Panc1 (cell line): ENCODE measurements at regions not wholly inside any gene's neighbourhood (a gene's known extent, or its start where the extent isn't known, plus 50 kb on each side); places are given as distances from the start of the nearest gene placed in this dataset.

ENCODE experiments used
- ATAC-seq: fragments of 200-7000 bp; cut with Tn5 transposase; 2 replicates; pipeline ENCODE4 v1.9.1; 2020; ENCODE audit warnings: mild to moderate bottlenecking, moderate library complexity
- BruUV-seq: library from RNA; stranded (reverse); fragments of 400-500 nt; replicated peaks from 2 replicates; lab custom pipeline; 2021; lab: Mats Ljungman, UMichigan
- CTCF ChIA-PET: fragments of 300-600 bp; sonication (Branson Sonifier 250); formaldehyde crosslinking; loops from one replicate; lab custom pipeline; 2022; ENCODE audit warnings: antibody characterized with exemption; lab: Charles Lee
- POLR2A ChIA-PET: fragments of 300-600 bp; sonication (Branson Sonifier 250); formaldehyde crosslinking; loops from one replicate; lab custom pipeline; 2022; ENCODE audit warnings: antibody characterized with exemption; lab: Charles Lee
- DNase-seq: peaks from one replicate; pipeline ENCODE4 v3.0.0-alpha.2; 2010; ENCODE audit warnings: low read depth, low spot score
- H3K27ac ChIP-seq: 2 replicates; pipeline ENCODE4 v1.5.1; 2011; ENCODE audit warnings: mild to moderate bottlenecking, low read length, inconsistent platforms
- H3K27me3 ChIP-seq: fragments of 200-500 bp; sonication (Bioruptor generic); 2 replicates; pipeline ENCODE4 v1.6.0; 2014; ENCODE audit warnings: low read length, inconsistent platforms; ENCODE audit not compliant: control insufficient read depth, insufficient read depth
- H3K36me3 ChIP-seq: fragments of 200-500 bp; sonication (Bioruptor generic); 2 replicates; pipeline ENCODE4 v1.5.1; 2014; ENCODE audit warnings: inconsistent platforms, mild to moderate bottlenecking, low read length, moderate library complexity; ENCODE audit not compliant: control insufficient read depth, insufficient read depth
- H3K4me1 ChIP-seq: 2 replicates; pipeline ENCODE4 v1.5.1; 2011; ENCODE audit warnings: inconsistent platforms, mild to moderate bottlenecking, low read length, moderate library complexity; ENCODE audit not compliant: control insufficient read depth, insufficient read depth
- H3K4me3 ChIP-seq, 2 experiments: 2 replicates each; pipeline ENCODE4 v1.5.1; 2011 to 2012; ENCODE audit warnings: low read depth in 2 of 2, low read length in 2 of 2, mild to moderate bottlenecking in 2 of 2, inconsistent platforms in 1 of 2, moderate library complexity in 1 of 2
- H3K9me3 ChIP-seq: fragments of 200-500 bp; sonication (Bioruptor generic); 2 replicates; pipeline ENCODE4 v1.5.1; 2014; ENCODE audit warnings: low read depth, mild to moderate bottlenecking, inconsistent platforms, low read length, moderate library complexity; ENCODE audit not compliant: control insufficient read depth, insufficient read depth
- CTCF ChIP-seq: fragments of 450-650 bp; IDR thresholded peaks from 2 replicates; pipeline ENCODE4 v1.5.1; 2017; ENCODE audit warnings: mild to moderate bottlenecking
- POLR2AphosphoS5 ChIP-seq: IDR thresholded peaks from 2 replicates; pipeline ENCODE4 v1.6.1; 2012; ENCODE audit warnings: mild to moderate bottlenecking, low read depth, low read length, moderate library complexity
- REST ChIP-seq, 2 experiments: IDR thresholded peaks; 2 replicates each; pipeline ENCODE4 v1.6.1; 2011 to 2012; ENCODE audit warnings: low read depth in 2 of 2, control low read depth in 1 of 2, low read length in 1 of 2, mild to moderate bottlenecking in 1 of 2, moderate library complexity in 1 of 2; ENCODE audit not compliant: insufficient read depth in 1 of 2
- SIN3A ChIP-seq: IDR thresholded peaks from 2 replicates; pipeline ENCODE4 v1.6.1; 2012; ENCODE audit warnings: low read depth, mild to moderate bottlenecking, low read length, moderate library complexity, borderline replicate concordance; ENCODE audit not compliant: insufficient read depth
- TCF7L2 ChIP-seq: IDR thresholded peaks from 2 replicates; pipeline ENCODE4 v1.6.1; 2011; ENCODE audit warnings: mild to moderate bottlenecking, low read depth, low read length, inconsistent platforms
- in situ Hi-C: cut with HindIII; loops from 2 replicates; pipeline ENCODE4 v1.10.0; 2016; ENCODE audit warnings: low sequenced_read_pairs, low pct_unique_long_range_greater_than_20kb
- intact Hi-C: fragments of 100-400 bp; cut with micrococcal nuclease; formaldehyde crosslinking; loops from one replicate; pipeline ENCODE4 v1.10.0; 2022; ENCODE audit not compliant: unreplicated experiment

- Histone ChIP-seq H3K4me3 (no peak overlapping the region), H3K4me1 (no peaks in the 10 kb centered on the region), H3K27ac (no peak overlapping the region), H3K9me3 (no peaks in the 10 kb centered on the region), H3K27me3 (no peaks in the 10 kb centered on the region), H3K36me3 (no peaks in the 10 kb centered on the region)
- ATAC-seq, result no peak
- no TSS peak for BruUV-seq
- TF ChIP-seq CTCF, result no peak
- TF ChIP-seq POLR2AphosphoS5, result no peak
- TF ChIP-seq TCF7L2, result no peak
- no peak for TF ChIP-seq SIN3A
- no peak for TF ChIP-seq REST (IDR thresholded peaks at IDR 0.05; ENCODE audit: insufficient read depth in 1 of 2, low read depth in 2 of 2, low read length in 1 of 2)
- no peak for DNase-seq
- intact Hi-C loops, result no loop called here
- POLR2A ChIA-PET, result no interaction called here
- CTCF ChIA-PET, result no interaction called here
- in situ Hi-C loops, result no loop called here
Observed at GRCh38 chr1:58108783-58109182, 437.7 kb downstream of the OMA1 start.

- ChIA-PET CTCF (no interaction called here), POLR2A (no interaction called here)
- H3K27me3 ChIP-seq, result no peaks in the 10 kb centered on the region
- TF ChIP-seq TCF7L2, result no peak
- no peak for TF ChIP-seq SIN3A
- TF ChIP-seq REST (IDR thresholded peaks at IDR 0.05; ENCODE audit: insufficient read depth in 1 of 2, low read depth in 2 of 2, low read length in 1 of 2), result no peak
- no peak for TF ChIP-seq CTCF
- no peak for TF ChIP-seq POLR2AphosphoS5
- H3K4me1 ChIP-seq, result no peaks in the 10 kb centered on the region
- no peaks in the 10 kb centered on the region for H3K36me3 ChIP-seq
- intact Hi-C loops, result no loop called here
- no TSS peak for BruUV-seq
- H3K4me3 ChIP-seq, result no peak overlapping the region
- ATAC-seq, result no peak
- H3K27ac ChIP-seq, result no peak overlapping the region
- in situ Hi-C loops, result no loop called here
- DNase-seq, result no peak
- H3K9me3 ChIP-seq, result no peaks in the 10 kb centered on the region
Observed at GRCh38 chr1:58107943-58108342, 438.6 kb downstream of the OMA1 start.
